ENCODE measurements at regions not wholly inside any gene's neighbourhood (a gene's known extent, or its start where the extent isn't known, plus 50 kb on each side); places are given as distances from the start of the nearest gene placed in this dataset.

GRCh38 chr5:110923971-110924370, 147.5 kb upstream of the TSLP start:
- TF ChIP-seq CTCF (IDR thresholded peaks at IDR 0.05): no peak
- TF ChIP-seq POLR2A (IDR thresholded peaks at IDR 0.05): no peak
